Hepatocyte (in vitro differentiated cells): ENCODE measurements at regions not wholly inside any gene's neighbourhood (a gene's known extent, or its start where the extent isn't known, plus 50 kb on each side); places are given as distances from the start of the nearest gene placed in this dataset.

Experiments used
- DNase-seq: peaks from one replicate; pipeline ENCODE4 v3.0.0-alpha.2; 2016; ENCODE audit warnings: low spot score
- H2AFZ ChIP-seq: fragments of 200-600 bp; sonication (generic); 2 replicates; pipeline ENCODE4 v1.6.0; 2016; ENCODE audit warnings: antibody characterized with exemption, mild to moderate bottlenecking
- H3K27ac ChIP-seq: fragments of 200-600 bp; sonication (generic); 2 replicates; pipeline ENCODE4 v1.5.1; 2016; ENCODE audit warnings: mild to moderate bottlenecking
- H3K27me3 ChIP-seq: fragments of 200-600 bp; sonication (generic); 2 replicates; pipeline ENCODE4 v1.6.1; 2016
- H3K36me3 ChIP-seq: fragments of 200-600 bp; sonication (generic); replicated peaks from 2 replicates; pipeline ENCODE4 v1.5.1; 2016; ENCODE audit warnings: low read depth; ENCODE audit not compliant: insufficient read depth
- H3K4me1 ChIP-seq: fragments of 200-600 bp; sonication (generic); 2 replicates; pipeline ENCODE4 v1.5.1; 2016; ENCODE audit warnings: mild to moderate bottlenecking, moderate library complexity; ENCODE audit not compliant: insufficient read depth
- H3K4me2 ChIP-seq: fragments of 200-600 bp; sonication (generic); 2 replicates; pipeline ENCODE4 v1.6.0; 2016
- H3K4me3 ChIP-seq: fragments of 200-600 bp; sonication (generic); 2 replicates; pipeline ENCODE4 v1.5.1; 2016; ENCODE audit warnings: mild to moderate bottlenecking
- H3K79me2 ChIP-seq: fragments of 200-600 bp; sonication (generic); 2 replicates; pipeline ENCODE4 v1.6.0; 2017; ENCODE audit warnings: mild to moderate bottlenecking
- H3K9me2 ChIP-seq: fragments of 200-600 bp; sonication (generic); replicated peaks from 2 replicates; pipeline ENCODE4 v1.6.0; 2017; ENCODE audit warnings: mild to moderate bottlenecking; ENCODE audit not compliant: insufficient read depth
- H3K9me3 ChIP-seq: fragments of 200-600 bp; sonication (generic); 2 replicates; pipeline ENCODE4 v1.5.1; 2016; ENCODE audit warnings: low read depth, mild to moderate bottlenecking
- H4K20me1 ChIP-seq: fragments of 200-600 bp; sonication (generic); 2 replicates; pipeline ENCODE4 v1.6.0; 2016; ENCODE audit warnings: mild to moderate bottlenecking; ENCODE audit not compliant: insufficient read depth, poor library complexity, severe bottlenecking
- CTCF ChIP-seq: fragments of 200-600 bp; sonication (generic); IDR thresholded peaks from 2 replicates; pipeline ENCODE4 v1.5.1; 2016; ENCODE audit warnings: antibody characterized with exemption, mild to moderate bottlenecking; ENCODE audit not compliant: poor library complexity
- EZH2 ChIP-seq: fragments of 200-600 bp; sonication (generic); IDR thresholded peaks from 2 replicates; pipeline ENCODE4 v1.6.1; 2016; ENCODE audit warnings: antibody characterized with exemption, mild to moderate bottlenecking, borderline replicate concordance
- EZH2phosphoT487 ChIP-seq: fragments of 200-600 bp; sonication (generic); IDR thresholded peaks from one replicate; pipeline ENCODE4 v1.6.1; 2018; ENCODE audit warnings: antibody characterized with exemption, mild to moderate bottlenecking, low read depth, moderate library complexity; ENCODE audit not compliant: unreplicated experiment, severe bottlenecking
- WGBS: methylation state at CpG from one replicate; pipeline ENCODE4 v1.1.6; 2016; ENCODE audit warnings: low lambda C conversion rate; ENCODE audit errors: missing lambda C conversion rate; 5-methylcytosine and 5-hydroxymethylcytosine counted together

GRCh38 chr2:49532702-49533101 lies 378.4 kb upstream of the FSHR start:
- Histone ChIP-seq H2AFZ (no peak overlapping the region), H3K27ac (no peak overlapping the region), H3K9me3 (no peaks in the 10 kb centered on the region), H4K20me1 (no peaks in the 10 kb centered on the region), H3K79me2 (no peaks in the 10 kb centered on the region), H3K27me3 (no peaks in the 10 kb centered on the region), H3K9me2 (no peaks in the 10 kb centered on the region), H3K4me3 (no peak overlapping the region), H3K4me1 (no peaks in the 10 kb centered on the region), H3K36me3 (no peaks in the 10 kb centered on the region), H3K4me2 (no peak overlapping the region)
- DNase-seq, result no peak
- TF ChIP-seq EZH2, result no peak
- no peak for TF ChIP-seq EZH2phosphoT487
- TF ChIP-seq CTCF, result no peak

- DNase-seq, result no peak
- Histone ChIP-seq H3K36me3 (no peaks in the 10 kb centered on the region), H3K4me2 (no peak overlapping the region), H3K27me3 (no peaks in the 10 kb centered on the region), H2AFZ (no peak overlapping the region), H3K4me1 (no peaks in the 10 kb centered on the region), H3K27ac (no peak overlapping the region), H3K9me2 (no peaks in the 10 kb centered on the region), H3K79me2 (no peaks in the 10 kb centered on the region), H3K9me3 (no peaks in the 10 kb centered on the region), H4K20me1 (no peaks in the 10 kb centered on the region), H3K4me3 (no peak overlapping the region)
- WGBS, result 45% methylated on average over 2 of the region's 2 CpGs
- no peak for TF ChIP-seq EZH2phosphoT487
- TF ChIP-seq CTCF, result no peak
- no peak for TF ChIP-seq EZH2
Measured at GRCh38 chr2:49515996-49516782, 361.9 kb upstream of the FSHR start.

GRCh38 chr2:49514201-49514600 lies 359.9 kb upstream of the FSHR start:
- no peaks in the 10 kb centered on the region for H4K20me1 ChIP-seq
- 67% methylated on average over 1 of the region's 1 CpG for WGBS

More at GRCh38 chr2:49514201-49514600, 359.9 kb upstream of the FSHR start:
- no peaks in the 10 kb centered on the region for H3K36me3 ChIP-seq
- no peak overlapping the region for H3K4me2 ChIP-seq
- H3K9me3 ChIP-seq, result no peaks in the 10 kb centered on the region
- H2AFZ ChIP-seq, result no peak overlapping the region
- H3K9me2 ChIP-seq, result no peaks in the 10 kb centered on the region
- H3K4me3 ChIP-seq, result no peak overlapping the region
- no peaks in the 10 kb centered on the region for H3K4me1 ChIP-seq
- H3K79me2 ChIP-seq, result no peaks in the 10 kb centered on the region
- no peak for TF ChIP-seq EZH2
- no peak for TF ChIP-seq EZH2phosphoT487
- TF ChIP-seq CTCF, result no peak
- no peak for DNase-seq
- H3K27ac ChIP-seq, result no peak overlapping the region
- H3K27me3 ChIP-seq, result no peaks in the 10 kb centered on the region
